HEK293 (cell line): ENCODE measurements at regions not wholly inside any gene's neighbourhood (a gene's known extent, or its start where the extent isn't known, plus 50 kb on each side); places are given as distances from the start of the nearest gene placed in this dataset.

ENCODE experiments used
- CTCF ChIP-seq: fragments of 450-650 bp; formaldehyde crosslinking; IDR thresholded peaks from 2 replicates; pipeline ENCODE4 v1.5.1; 2016; ENCODE audit warnings: missing biosample characterization, missing genetic modification characterization
- HOXC10 ChIP-seq: sonication (generic); formaldehyde crosslinking; IDR thresholded peaks from 2 replicates; pipeline ENCODE4 v1.8.1; 2023; ENCODE audit warnings: mild to moderate bottlenecking, missing genetic modification reagents
- HOXD13 ChIP-seq: sonication (generic); formaldehyde crosslinking; IDR thresholded peaks from 2 replicates; pipeline ENCODE4 v1.8.0; 2022; ENCODE audit warnings: missing genetic modification reagents, borderline replicate concordance
- KLF8 ChIP-seq: fragments of 450-650 bp; formaldehyde crosslinking; IDR thresholded peaks from 2 replicates; pipeline ENCODE4 v1.5.1; 2016; ENCODE audit warnings: missing biosample characterization, missing genetic modification characterization
- MYNN ChIP-seq: fragments of 450-650 bp; formaldehyde crosslinking; IDR thresholded peaks from 2 replicates; pipeline ENCODE4 v1.5.1; 2016; ENCODE audit warnings: missing biosample characterization, missing genetic modification characterization, borderline replicate concordance
- SALL2 ChIP-seq: fragments of 450-650 bp; formaldehyde crosslinking; IDR thresholded peaks from 2 replicates; pipeline ENCODE4 v1.5.0; 2017; ENCODE audit warnings: missing biosample characterization, mild to moderate bottlenecking, missing genetic modification characterization, borderline replicate concordance
- ZNF23 ChIP-seq: fragments of 450-650 bp; formaldehyde crosslinking; IDR thresholded peaks from 2 replicates; pipeline ENCODE4 v1.5.1; 2016; ENCODE audit warnings: missing biosample characterization, missing genetic modification characterization, borderline replicate concordance
- ZNF423 ChIP-seq: fragments of 450-650 bp; formaldehyde crosslinking; IDR thresholded peaks from 2 replicates; pipeline ENCODE4 v1.5.1; 2016; ENCODE audit warnings: missing biosample characterization, missing genetic modification characterization
- ZNF488 ChIP-seq: fragments of 450-650 bp; formaldehyde crosslinking; IDR thresholded peaks from 2 replicates; pipeline ENCODE4 v1.5.1; 2016; ENCODE audit warnings: missing biosample characterization, missing genetic modification characterization
- ZNF501 ChIP-seq: fragments of 450-650 bp; formaldehyde crosslinking; IDR thresholded peaks from 2 replicates; pipeline ENCODE4 v1.5.1; 2016; ENCODE audit warnings: missing biosample characterization, missing genetic modification characterization

- no peak for TF ChIP-seq HOXC10 (CRISPR knock-in tag)
- no peak for TF ChIP-seq CTCF (tag by site-specific recombination)
- no peak for TF ChIP-seq ZNF23
- TF ChIP-seq ZNF488 (tag by site-specific recombination): no peak
- TF ChIP-seq ZNF501 (tag by site-specific recombination): no peak
- no peak for TF ChIP-seq KLF8 (tag by site-specific recombination)
- TF ChIP-seq HOXD13 (CRISPR knock-in tag): no peak
- no peak for TF ChIP-seq SALL2
- TF ChIP-seq ZNF423: no peak
- no peak for TF ChIP-seq MYNN (tag by site-specific recombination)
Measured at GRCh38 chr11:43601511-43601910, 79.0 kb upstream of the HSD17B12 start.
